ENCODE measurements at regions not wholly inside any gene's neighbourhood (a gene's known extent, or its start where the extent isn't known, plus 50 kb on each side); places are given as distances from the start of the nearest gene placed in this dataset.

DNA sequence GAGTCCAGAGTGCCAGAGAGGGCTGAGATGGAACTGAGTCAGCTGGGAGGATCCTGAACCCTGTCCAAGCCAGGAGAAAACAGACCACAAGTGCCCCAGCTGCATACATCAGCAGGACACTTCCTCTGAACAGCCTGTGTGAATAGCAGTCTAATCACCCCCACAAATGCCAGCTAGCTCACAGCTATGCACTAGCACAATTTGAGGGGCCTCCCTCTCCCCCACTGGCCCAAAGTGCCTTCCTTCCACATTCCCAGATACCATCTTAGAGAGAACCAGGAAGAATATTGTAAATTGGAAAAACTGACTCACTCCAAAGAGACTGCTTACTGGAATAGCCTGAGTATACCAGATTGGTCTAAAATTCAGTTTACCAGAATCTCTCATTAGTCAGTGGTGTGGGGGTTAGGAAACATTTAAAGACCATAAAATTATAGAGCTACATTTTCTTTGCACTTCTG, 292.6 kb upstream of the KLF3 start:
- TF ChIP-seq, protein P1, sequence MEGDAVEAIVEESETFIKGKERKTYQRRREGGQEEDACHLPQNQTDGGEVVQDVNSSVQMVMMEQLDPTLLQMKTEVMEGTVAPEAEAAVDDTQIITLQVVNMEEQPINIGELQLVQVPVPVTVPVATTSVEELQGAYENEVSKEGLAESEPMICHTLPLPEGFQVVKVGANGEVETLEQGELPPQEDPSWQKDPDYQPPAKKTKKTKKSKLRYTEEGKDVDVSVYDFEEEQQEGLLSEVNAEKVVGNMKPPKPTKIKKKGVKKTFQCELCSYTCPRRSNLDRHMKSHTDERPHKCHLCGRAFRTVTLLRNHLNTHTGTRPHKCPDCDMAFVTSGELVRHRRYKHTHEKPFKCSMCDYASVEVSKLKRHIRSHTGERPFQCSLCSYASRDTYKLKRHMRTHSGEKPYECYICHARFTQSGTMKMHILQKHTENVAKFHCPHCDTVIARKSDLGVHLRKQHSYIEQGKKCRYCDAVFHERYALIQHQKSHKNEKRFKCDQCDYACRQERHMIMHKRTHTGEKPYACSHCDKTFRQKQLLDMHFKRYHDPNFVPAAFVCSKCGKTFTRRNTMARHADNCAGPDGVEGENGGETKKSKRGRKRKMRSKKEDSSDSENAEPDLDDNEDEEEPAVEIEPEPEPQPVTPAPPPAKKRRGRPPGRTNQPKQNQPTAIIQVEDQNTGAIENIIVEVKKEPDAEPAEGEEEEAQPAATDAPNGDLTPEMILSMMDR (IDR thresholded peaks at IDR 0.05; ENCODE audit: insufficient read depth, low read length, poor library complexity, severe bottlenecking), result no peak
- no peak for TF ChIP-seq EZH2phosphoT487 (conservative IDR thresholded peaks at IDR 0.05; ENCODE audit: low read length)

Data from SU-DHL-6 (cell line).